Stomach (tissue), 4 donors: ENCODE measurements at regions not wholly inside any gene's neighbourhood (a gene's known extent, or its start where the extent isn't known, plus 50 kb on each side); places are given as distances from the start of the nearest gene placed in this dataset.

Experiments
- CTCF ChIP-seq, 7 experiments: fragments of 450-650 bp in 4 of 7; fragments of 200-600 bp in 3 of 7; sonication (generic) in 3 of 7; IDR thresholded peaks; one replicate each; pipeline ENCODE4 v1.5.1; 2016 to 2019; ENCODE audit warnings: antibody characterized with exemption in 7 of 7, control low read depth in 2 of 7, mild to moderate bottlenecking in 1 of 7
- EP300 ChIP-seq: sonication (generic); formaldehyde crosslinking; IDR thresholded peaks from one replicate; pipeline ENCODE4 v1.6.1; 2017; ENCODE audit warnings: antibody characterized with exemption

GRCh38 chr11:13848031-13848430, 114.5 kb upstream of the SPON1 start:
- TF ChIP-seq CTCF (IDR thresholded peaks at IDR 0.05) (no peak), EP300 (no peak)
